Effector memory CD8-positive, alpha-beta T cell (primary cell): ENCODE measurements at regions not wholly inside any gene's neighbourhood (a gene's known extent, or its start where the extent isn't known, plus 50 kb on each side); places are given as distances from the start of the nearest gene placed in this dataset.
"Not testable (repeated sequence)": the region's sequence is repeated elsewhere in the genome, so short reads cannot be mapped to it uniquely, and the experiment has no call there.

Source experiments
- ATAC-seq: fragments of 150-1000 bp; cut with Tn5 transposase; replicated peaks from 2 replicates; pipeline ENCODE4 v1.10.0; 2021; ENCODE audit warnings: mild to moderate bottlenecking, moderate library complexity
- DNase-seq, 3 experiments: peaks; one replicate each; pipeline ENCODE4 v3.0.0; 2021
- H3K27ac Mint-ChIP-seq, 2 donors: one replicate each; pipeline ENCODE4 v1.8.0; 2022; ENCODE audit warnings: mild to moderate bottlenecking in 2 of 2, mixed read lengths in 2 of 2, moderate library complexity in 2 of 2
- H3K27me3 Mint-ChIP-seq, 2 donors: one replicate each; pipeline ENCODE4 v1.8.0; 2022; ENCODE audit warnings: mixed read lengths in 2 of 2
- H3K36me3 Mint-ChIP-seq: one replicate; pipeline ENCODE4 v1.8.0; 2022; ENCODE audit warnings: mild to moderate bottlenecking, moderate library complexity, mixed read lengths; ENCODE audit not compliant: insufficient read depth
- H3K4me1 Mint-ChIP-seq, 2 donors: one replicate each; pipeline ENCODE4 v1.8.0; 2022; ENCODE audit warnings: low read depth in 2 of 2, mixed read lengths in 2 of 2
- H3K4me3 Mint-ChIP-seq, 2 donors: one replicate each; pipeline ENCODE4 v1.8.0; 2022; ENCODE audit warnings: mild to moderate bottlenecking in 2 of 2, mixed read lengths in 2 of 2, moderate library complexity in 2 of 2
- H3K9me3 Mint-ChIP-seq, 2 donors: one replicate each; pipeline ENCODE4 v1.8.0; 2022; ENCODE audit warnings: mixed read lengths in 2 of 2

- Mint-ChIP-seq H3K36me3 (no peaks in the 10 kb centered on the region), H3K4me3 (no peak overlapping the region), H3K9me3 (no peaks in the 10 kb centered on the region), H3K4me1 (no peaks in the 10 kb centered on the region), H3K27ac (no peak overlapping the region), H3K27me3 (no peaks in the 10 kb centered on the region)
- no peak for ATAC-seq
- DNase-seq, result no peak
Observed at GRCh38 chr6:101150226-101150625, 243.3 kb upstream of the GRIK2 start.

- DNase-seq, H3K27ac Mint-ChIP-seq, H3K4me3 Mint-ChIP-seq, H3K27me3 Mint-ChIP-seq, H3K36me3 Mint-ChIP-seq, ATAC-seq, H3K4me1 Mint-ChIP-seq: not testable (repeated sequence)
- peaks cover 0 to 13% of the 10 kb centered on the region in 2 donors for H3K9me3 Mint-ChIP-seq
Observed at GRCh38 chr6:101157638-101158037, 235.9 kb upstream of the GRIK2 start.

GRCh38 chr6:101163611-101164010 lies 229.9 kb upstream of the GRIK2 start:
- H3K27me3 Mint-ChIP-seq, result no peaks in the 10 kb centered on the region
- no peak overlapping the region for H3K4me3 Mint-ChIP-seq
- H3K4me1 Mint-ChIP-seq, result no peaks in the 10 kb centered on the region

GRCh38 chr6:101167638-101168037 lies 225.9 kb upstream of the GRIK2 start:
- H3K4me1 Mint-ChIP-seq, result no peaks in the 10 kb centered on the region
- H3K4me3 Mint-ChIP-seq, result no peak overlapping the region
- H3K36me3 Mint-ChIP-seq, result no peaks in the 10 kb centered on the region
- no peak overlapping the region for H3K27ac Mint-ChIP-seq
- peaks cover 6 to 10% of the 10 kb centered on the region in 2 donors for H3K9me3 Mint-ChIP-seq
- DNase-seq (no peak), ATAC-seq (no peak)
- H3K27me3 Mint-ChIP-seq, result no peaks in the 10 kb centered on the region

More at GRCh38 chr6:101163611-101164010, 229.9 kb upstream of the GRIK2 start:
- Mint-ChIP-seq H3K27ac (no peak overlapping the region), H3K36me3 (no peaks in the 10 kb centered on the region), H3K9me3 (peaks cover 0 to 12% of the 10 kb centered on the region in 2 donors)
- no peak for DNase-seq
- no peak for ATAC-seq

- H3K9me3 Mint-ChIP-seq, H3K4me1 Mint-ChIP-seq, DNase-seq, ATAC-seq, H3K4me3 Mint-ChIP-seq, H3K27ac Mint-ChIP-seq, H3K36me3 Mint-ChIP-seq, H3K27me3 Mint-ChIP-seq: not testable (repeated sequence)
Observed at GRCh38 chr6:101171049-101171448, 222.5 kb upstream of the GRIK2 start.

- peaks cover 5 to 15% of the 10 kb centered on the region in 2 donors for H3K9me3 Mint-ChIP-seq
- ATAC-seq, result no peak
- no peaks in the 10 kb centered on the region for H3K36me3 Mint-ChIP-seq
- no peaks in the 10 kb centered on the region for H3K27me3 Mint-ChIP-seq
- no peak overlapping the region for H3K4me3 Mint-ChIP-seq
- no peak for DNase-seq
- H3K4me1 Mint-ChIP-seq, result no peaks in the 10 kb centered on the region
- H3K27ac Mint-ChIP-seq, result no peak overlapping the region
Observed at GRCh38 chr6:101178748-101179147, 214.8 kb upstream of the GRIK2 start.

- Mint-ChIP-seq H3K4me3 (no peak overlapping the region), H3K36me3 (no peaks in the 10 kb centered on the region), H3K4me1 (no peaks in the 10 kb centered on the region), H3K27ac (no peak overlapping the region), H3K27me3 (no peaks in the 10 kb centered on the region), H3K9me3 (peaks cover 5 to 20% of the 10 kb centered on the region in 2 donors)
- ATAC-seq (no peak), DNase-seq (no peak)
Observed at GRCh38 chr6:101181006-101181405, 212.5 kb upstream of the GRIK2 start.

- H3K36me3 Mint-ChIP-seq, H3K4me1 Mint-ChIP-seq, DNase-seq, H3K4me3 Mint-ChIP-seq, H3K27ac Mint-ChIP-seq, H3K27me3 Mint-ChIP-seq, ATAC-seq: not testable (repeated sequence)
- H3K9me3 Mint-ChIP-seq, result peaks cover 2 to 21% of the 10 kb centered on the region in 2 donors
Observed at GRCh38 chr6:101188285-101188798, 205.2 kb upstream of the GRIK2 start.

GRCh38 chr6:101195588-101195987 lies 197.9 kb upstream of the GRIK2 start:
- no peaks in the 10 kb centered on the region for H3K36me3 Mint-ChIP-seq
- ATAC-seq (no peak), DNase-seq (no peak)
- H3K27me3 Mint-ChIP-seq, result no peaks in the 10 kb centered on the region
- H3K4me3 Mint-ChIP-seq, result no peak overlapping the region
- no peak overlapping the region for H3K27ac Mint-ChIP-seq
- peaks cover 7 to 16% of the 10 kb centered on the region in 2 donors for H3K9me3 Mint-ChIP-seq
- H3K4me1 Mint-ChIP-seq, result no peaks in the 10 kb centered on the region

GRCh38 chr6:101199441-101199840 lies 194.1 kb upstream of the GRIK2 start:
- H3K27me3 Mint-ChIP-seq, result no peaks in the 10 kb centered on the region
- H3K4me3 Mint-ChIP-seq, result no peak overlapping the region
- no peak overlapping the region for H3K27ac Mint-ChIP-seq
- ATAC-seq (no peak), DNase-seq (no peak)
- H3K9me3 Mint-ChIP-seq, result peaks cover 7% of the 10 kb centered on the region in 2 donors
- H3K36me3 Mint-ChIP-seq, result no peaks in the 10 kb centered on the region
- H3K4me1 Mint-ChIP-seq, result no peaks in the 10 kb centered on the region

DNA sequence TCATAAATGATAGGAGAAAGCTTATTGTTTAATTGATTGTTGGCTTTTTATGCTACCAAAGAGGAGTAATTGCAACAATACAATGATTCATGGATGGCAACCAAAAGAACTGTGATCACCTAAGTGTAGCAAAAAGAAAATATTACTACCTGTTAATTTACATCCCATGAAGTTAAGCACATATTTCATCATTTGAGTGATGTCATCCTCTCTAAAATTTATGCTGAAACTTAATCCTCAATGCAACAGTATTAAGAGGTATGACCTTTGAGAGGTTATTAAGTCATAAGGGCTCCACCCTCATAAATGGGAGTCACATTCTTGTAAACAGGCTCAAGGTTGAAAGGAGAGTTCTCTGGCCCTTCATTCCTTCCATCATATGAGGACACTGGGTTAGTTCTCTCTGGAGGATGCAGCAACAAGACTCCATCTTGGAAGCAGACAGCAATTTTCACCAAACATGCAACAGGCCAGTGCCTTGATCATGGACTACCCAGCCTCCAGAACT lies 190.6 kb upstream of the GRIK2 start:
- Mint-ChIP-seq H3K4me3 (no peak overlapping the region), H3K4me1 (no peaks in the 10 kb centered on the region), H3K27me3 (no peaks in the 10 kb centered on the region), H3K27ac (no peak overlapping the region), H3K9me3 (peaks cover 4 to 7% of the 10 kb centered on the region in 2 donors), H3K36me3 (no peaks in the 10 kb centered on the region)
- no peak for ATAC-seq
- no peak for DNase-seq

- DNase-seq (no peak), ATAC-seq (no peak)
- Mint-ChIP-seq H3K27me3 (no peaks in the 10 kb centered on the region), H3K9me3 (peaks cover 4 to 6% of the 10 kb centered on the region in 2 donors), H3K36me3 (no peaks in the 10 kb centered on the region), H3K4me1 (no peaks in the 10 kb centered on the region), H3K4me3 (no peak overlapping the region), H3K27ac (no peak overlapping the region)
Observed at GRCh38 chr6:101203664-101204063, 189.8 kb upstream of the GRIK2 start.

GRCh38 chr6:101208152-101208551 lies 185.4 kb upstream of the GRIK2 start:
- Mint-ChIP-seq H3K4me3 (no peak overlapping the region), H3K9me3 (peaks cover 0 to 1% of the 10 kb centered on the region in 2 donors), H3K4me1 (no peaks in the 10 kb centered on the region), H3K27me3 (no peaks in the 10 kb centered on the region), H3K36me3 (no peaks in the 10 kb centered on the region), H3K27ac (no peak overlapping the region)
- no peak for DNase-seq
- ATAC-seq, result no peak

DNA sequence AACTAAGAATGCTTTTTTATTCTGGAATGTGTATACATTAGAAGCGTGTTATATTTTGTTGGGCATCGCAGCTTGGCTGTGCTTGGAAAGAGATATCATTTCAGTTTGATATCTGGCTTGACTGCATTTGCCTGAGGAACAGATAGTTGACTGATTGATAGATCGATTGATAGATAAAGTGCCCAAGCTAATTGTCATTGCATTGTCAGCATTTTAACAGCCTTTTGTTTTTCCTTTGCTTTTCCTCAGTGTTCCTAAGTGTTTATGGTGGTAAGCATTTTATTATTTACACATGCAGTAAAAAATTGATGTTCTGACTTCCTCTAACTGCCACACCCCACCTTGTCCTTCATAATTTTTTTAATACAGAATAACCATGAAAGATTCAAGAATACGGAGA lies 180.9 kb upstream of the GRIK2 start:
- no peaks in the 10 kb centered on the region for H3K4me1 Mint-ChIP-seq
- DNase-seq (no peak), ATAC-seq (no peak)
- H3K36me3 Mint-ChIP-seq, result no peaks in the 10 kb centered on the region
- H3K27ac Mint-ChIP-seq, result no peak overlapping the region
- H3K27me3 Mint-ChIP-seq, result no peaks in the 10 kb centered on the region
- H3K9me3 Mint-ChIP-seq, result peaks cover 0 to 1% of the 10 kb centered on the region in 2 donors
- no peak overlapping the region for H3K4me3 Mint-ChIP-seq
